H9 (cell line): ENCODE measurements at regions not wholly inside any gene's neighbourhood (a gene's known extent, or its start where the extent isn't known, plus 50 kb on each side); places are given as distances from the start of the nearest gene placed in this dataset.

Experiments
- DNase-seq: peaks from one replicate; pipeline ENCODE4 v3.0.0-alpha.2; 2017
- H2AFZ ChIP-seq: one replicate; pipeline ENCODE4 v1.6.1; 2013; ENCODE audit warnings: mild to moderate bottlenecking, low read length, control low read depth, moderate library complexity
- H2AK5ac ChIP-seq: 2 replicates; pipeline ENCODE4 v1.6.1; 2013; ENCODE audit warnings: low read length, control low read depth, mixed read lengths; ENCODE audit not compliant: insufficient read length
- H2BK120ac ChIP-seq: one replicate; pipeline ENCODE4 v1.6.1; 2013; ENCODE audit warnings: low read depth, mild to moderate bottlenecking, low read length, control low read depth, inconsistent platforms; ENCODE audit not compliant: poor library complexity, severe bottlenecking
- H2BK12ac ChIP-seq: 2 replicates; pipeline ENCODE4 v1.6.1; 2013; ENCODE audit warnings: low read length, control low read depth, mixed read lengths, low read depth; ENCODE audit not compliant: insufficient read length
- H2BK15ac ChIP-seq: 2 replicates; pipeline ENCODE4 v1.6.1; 2013; ENCODE audit warnings: low read depth, low read length, control low read depth
- H2BK20ac ChIP-seq: one replicate; pipeline ENCODE4 v1.6.1; 2013; ENCODE audit warnings: low read depth, mild to moderate bottlenecking, low read length, control low read depth, inconsistent platforms; ENCODE audit not compliant: poor library complexity, severe bottlenecking
- H2BK5ac ChIP-seq: 2 replicates; pipeline ENCODE4 v1.6.1; 2013; ENCODE audit warnings: low read length, control low read depth, mixed read lengths; ENCODE audit not compliant: insufficient read length
- H3K14ac ChIP-seq: 2 replicates; pipeline ENCODE4 v1.6.1; 2013; ENCODE audit warnings: low read length, control low read depth; ENCODE audit not compliant: insufficient read depth
- H3K18ac ChIP-seq: 2 replicates; pipeline ENCODE4 v1.6.1; 2013; ENCODE audit warnings: low read depth, mild to moderate bottlenecking, mixed read lengths, low read length, control low read depth; ENCODE audit not compliant: insufficient read length
- H3K23ac ChIP-seq: 2 replicates; pipeline ENCODE4 v1.6.1; 2013; ENCODE audit warnings: low read length, control low read depth, mixed read lengths, low read depth; ENCODE audit not compliant: insufficient read length
- H3K23me2 ChIP-seq: 2 replicates; pipeline ENCODE4 v1.6.1; 2013; ENCODE audit warnings: low read depth, mild to moderate bottlenecking, mixed read lengths, low read length, control low read depth; ENCODE audit not compliant: insufficient read length, poor library complexity, severe bottlenecking
- H3K27ac ChIP-seq: 2 replicates; pipeline ENCODE4 v1.5.1; 2013; ENCODE audit warnings: low read length, control low read depth, mixed read lengths, low read depth; ENCODE audit not compliant: insufficient read length
- H3K27me3 ChIP-seq: 2 replicates; pipeline ENCODE4 v1.6.1; 2013; ENCODE audit warnings: low read length, control low read depth, inconsistent platforms; ENCODE audit not compliant: insufficient read depth
- H3K4ac ChIP-seq: 2 replicates; pipeline ENCODE4 v1.6.1; 2013; ENCODE audit warnings: low read depth, mild to moderate bottlenecking, control low read depth, inconsistent platforms, low read length, moderate library complexity
- H3K4me1 ChIP-seq: 2 replicates; pipeline ENCODE4 v1.6.1; 2013; ENCODE audit warnings: low read length, control low read depth, inconsistent platforms; ENCODE audit not compliant: insufficient read depth
- H3K4me2 ChIP-seq: 2 replicates; pipeline ENCODE4 v1.6.1; 2013; ENCODE audit warnings: low read length, control low read depth, mixed read lengths; ENCODE audit not compliant: insufficient read length, insufficient read depth
- H3K56ac ChIP-seq: 2 replicates; pipeline ENCODE4 v1.6.1; 2013; ENCODE audit warnings: low read depth, mild to moderate bottlenecking, mixed read lengths, low read length, control low read depth; ENCODE audit not compliant: insufficient read length
- H3K79me1 ChIP-seq: 2 replicates; pipeline ENCODE4 v1.6.1; 2013; ENCODE audit warnings: low read depth, mild to moderate bottlenecking, moderate library complexity, low read length, control low read depth, inconsistent platforms; ENCODE audit not compliant: insufficient read depth, poor library complexity, severe bottlenecking
- H3K79me2 ChIP-seq: 2 replicates; pipeline ENCODE4 v1.6.1; 2013; ENCODE audit warnings: low read length, control low read depth, inconsistent platforms; ENCODE audit not compliant: insufficient read depth
- H3K9ac ChIP-seq: 2 replicates; pipeline ENCODE4 v1.6.1; 2013; ENCODE audit warnings: low read length, control low read depth, mixed read lengths; ENCODE audit not compliant: insufficient read length; ENCODE audit errors: extremely low read depth
- H3K9me3 ChIP-seq: one replicate; pipeline ENCODE4 v1.6.1; 2013; ENCODE audit warnings: low read depth, low read length, inconsistent platforms; ENCODE audit not compliant: control insufficient read depth
- H3T11ph ChIP-seq: one replicate; pipeline ENCODE4 v1.6.1; 2013; ENCODE audit warnings: mild to moderate bottlenecking, low read length, control low read depth, inconsistent platforms
- H4K20me1 ChIP-seq: one replicate; pipeline ENCODE4 v1.6.1; 2013; ENCODE audit not compliant: control insufficient read depth, insufficient read length, insufficient read depth
- H4K5ac ChIP-seq: 2 replicates; pipeline ENCODE4 v1.6.1; 2013; ENCODE audit warnings: low read depth, mild to moderate bottlenecking, mixed read lengths, low read length, control low read depth; ENCODE audit not compliant: insufficient read length
- H4K8ac ChIP-seq: replicated peaks from 2 replicates; pipeline ENCODE4 v1.6.1; 2013; ENCODE audit warnings: low read length, control low read depth, mixed read lengths, low read depth; ENCODE audit not compliant: insufficient read length
- H4K91ac ChIP-seq: 2 replicates; pipeline ENCODE4 v1.6.1; 2013; ENCODE audit warnings: low read depth, mild to moderate bottlenecking, moderate library complexity, mixed read lengths, low read length, control low read depth; ENCODE audit not compliant: insufficient read length
- H3K27ac Mint-ChIP-seq, 3 experiments: 2 replicates in 2 of 3; 3 replicates in 1 of 3; pipeline ENCODE4 v1.8.0; 2020 to 2021; ENCODE audit warnings: mixed read lengths in 3 of 3, mild to moderate bottlenecking in 1 of 3, moderate library complexity in 1 of 3
- H3K27me3 Mint-ChIP-seq: 2 replicates; pipeline ENCODE4 v1.8.0; 2021; ENCODE audit warnings: low read depth, mild to moderate bottlenecking, moderate library complexity, mixed read lengths
- H3K36me3 Mint-ChIP-seq, 3 experiments: 2 replicates in 2 of 3; 3 replicates in 1 of 3; pipeline ENCODE4 v1.8.0; 2020 to 2021; ENCODE audit warnings: low read depth in 3 of 3, mixed read lengths in 3 of 3; ENCODE audit not compliant: insufficient read depth in 1 of 3
- H3K4me1 Mint-ChIP-seq, 2 experiments: 2 replicates each; pipeline ENCODE4 v1.8.0; 2020; ENCODE audit warnings: mixed read lengths in 2 of 2
- H3K4me3 Mint-ChIP-seq, 2 experiments: 2 replicates in 1 of 2; 3 replicates in 1 of 2; pipeline ENCODE4 v1.8.0; 2020 to 2021; ENCODE audit warnings: mild to moderate bottlenecking in 2 of 2, mixed read lengths in 2 of 2, moderate library complexity in 1 of 2
- H3K9me3 Mint-ChIP-seq, 2 experiments: 2 replicates in 1 of 2; 3 replicates in 1 of 2; pipeline ENCODE4 v1.8.0; 2020; ENCODE audit warnings: mild to moderate bottlenecking in 2 of 2, mixed read lengths in 2 of 2, moderate library complexity in 1 of 2
- WGBS: extraction: QIAGEN DNeasy Blood & Tissue Kit; methylation state at CpG from one replicate; pipeline ENCODE4 v1.1.7; 2013; ENCODE audit warnings: missing lambda C conversion rate, low lambda C conversion rate, mixed read lengths; ENCODE audit not compliant: insufficient read length; ENCODE audit errors: extremely low coverage; 5-methylcytosine and 5-hydroxymethylcytosine counted together
- TF ChIP-seq, protein P1 (sequence below): fragments of 200-600 bp; sonication (generic); conservative IDR thresholded peaks from 3 replicates; pipeline ENCODE4 v1.8.0; 2021; ENCODE audit warnings: antibody characterized with exemption, mild to moderate bottlenecking

GRCh38 chr10:44101082-44101481, 283.8 kb downstream of the CXCL12 start:
- H3K14ac ChIP-seq = no peak overlapping the region
- no peak overlapping the region for H3K27ac ChIP-seq
- H3K27ac Mint-ChIP-seq = no peak overlapping the region
- H3K4ac ChIP-seq = no peak overlapping the region
- DNase-seq = no peak
- H4K20me1 ChIP-seq = no peaks in the 10 kb centered on the region
- H4K8ac ChIP-seq = no peak overlapping the region
- peaks cover 12% of the 10 kb centered on the region in 2 experiments for H3K4me1 Mint-ChIP-seq
- no peak overlapping the region for H3K18ac ChIP-seq
- H2BK20ac ChIP-seq = no peak overlapping the region
- H3K9me3 ChIP-seq = no peaks in the 10 kb centered on the region
- no peak overlapping the region for H3K23ac ChIP-seq
- no peak overlapping the region for H3K4me2 ChIP-seq
- no peak overlapping the region for H4K5ac ChIP-seq
- H3K4me3 Mint-ChIP-seq = no peak overlapping the region; a peak in 1 of 5 replicates
- no peak overlapping the region for H2BK12ac ChIP-seq
- H3K36me3 Mint-ChIP-seq = peaks cover 3 to 6% (median 6%) of the 10 kb centered on the region in 3 experiments; a peak in 6 of 7 replicates
- H2AFZ ChIP-seq = no peak overlapping the region
- H3K9ac ChIP-seq = no peak overlapping the region
- H3K79me2 ChIP-seq = no peaks in the 10 kb centered on the region
- no peak overlapping the region for H2BK5ac ChIP-seq
- no peak overlapping the region for H2AK5ac ChIP-seq
- TF ChIP-seq, protein P1, sequence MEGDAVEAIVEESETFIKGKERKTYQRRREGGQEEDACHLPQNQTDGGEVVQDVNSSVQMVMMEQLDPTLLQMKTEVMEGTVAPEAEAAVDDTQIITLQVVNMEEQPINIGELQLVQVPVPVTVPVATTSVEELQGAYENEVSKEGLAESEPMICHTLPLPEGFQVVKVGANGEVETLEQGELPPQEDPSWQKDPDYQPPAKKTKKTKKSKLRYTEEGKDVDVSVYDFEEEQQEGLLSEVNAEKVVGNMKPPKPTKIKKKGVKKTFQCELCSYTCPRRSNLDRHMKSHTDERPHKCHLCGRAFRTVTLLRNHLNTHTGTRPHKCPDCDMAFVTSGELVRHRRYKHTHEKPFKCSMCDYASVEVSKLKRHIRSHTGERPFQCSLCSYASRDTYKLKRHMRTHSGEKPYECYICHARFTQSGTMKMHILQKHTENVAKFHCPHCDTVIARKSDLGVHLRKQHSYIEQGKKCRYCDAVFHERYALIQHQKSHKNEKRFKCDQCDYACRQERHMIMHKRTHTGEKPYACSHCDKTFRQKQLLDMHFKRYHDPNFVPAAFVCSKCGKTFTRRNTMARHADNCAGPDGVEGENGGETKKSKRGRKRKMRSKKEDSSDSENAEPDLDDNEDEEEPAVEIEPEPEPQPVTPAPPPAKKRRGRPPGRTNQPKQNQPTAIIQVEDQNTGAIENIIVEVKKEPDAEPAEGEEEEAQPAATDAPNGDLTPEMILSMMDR = no peak
- H2BK15ac ChIP-seq = no peak overlapping the region
- H2BK120ac ChIP-seq = no peak overlapping the region
- H3K23me2 ChIP-seq = no peaks in the 10 kb centered on the region
- no peaks in the 10 kb centered on the region for H3K79me1 ChIP-seq
- no peaks in the 10 kb centered on the region for H3K4me1 ChIP-seq
- H3K27me3 Mint-ChIP-seq = no peaks in the 10 kb centered on the region
- H4K91ac ChIP-seq = no peak overlapping the region
- H3K27me3 ChIP-seq = no peaks in the 10 kb centered on the region
- no peak overlapping the region for H3K56ac ChIP-seq
- no CpG with 5 or more reads among the region's 1 CpG for WGBS
- peaks cover 8 to 9% of the 10 kb centered on the region in 2 experiments for H3K9me3 Mint-ChIP-seq
- H3T11ph ChIP-seq = no peak overlapping the region
